IMR-90 (cell line): ENCODE measurements at regions not wholly inside any gene's neighbourhood (a gene's known extent, or its start where the extent isn't known, plus 50 kb on each side); places are given as distances from the start of the nearest gene placed in this dataset.

Experiments used
- ATAC-seq: fragments of 200-7000 bp; cut with Tn5 transposase; 2 replicates; pipeline ENCODE4 v1.9.1; 2020; ENCODE audit warnings: low read depth, mild to moderate bottlenecking, moderate library complexity
- BruUV-seq: library from RNA; stranded (reverse); fragments of 400-500 nt; replicated peaks from 2 replicates; lab custom pipeline; 2021; lab: Mats Ljungman, UMichigan
- CTCF ChIA-PET: fragments of 300-600 bp; formaldehyde crosslinking; extraction: SDS; loops from one replicate; lab custom pipeline; 2021; ENCODE audit warnings: antibody characterized with exemption; lab: Yijun Ruan, JAX
- POLR2A ChIA-PET: fragments of 300-600 bp; sonication (Branson Sonifier 250); formaldehyde crosslinking; loops from one replicate; lab custom pipeline; 2022; ENCODE audit warnings: antibody characterized with exemption; ENCODE audit not compliant: unreplicated experiment; lab: Charles Lee
- DNase-seq: peaks from one replicate; pipeline ENCODE4 v3.0.0; 2013
- H2AFZ ChIP-seq: replicated peaks from 2 replicates; pipeline ENCODE3; 2013; ENCODE audit warnings: low read length, mild to moderate bottlenecking; ENCODE audit not compliant: poor library complexity
- H2AK5ac ChIP-seq: 2 replicates; pipeline ENCODE4 v1.6.1; 2013; ENCODE audit warnings: low read depth, low read length, inconsistent platforms
- H2AK9ac ChIP-seq: replicated peaks from 2 replicates; pipeline ENCODE3; 2013; ENCODE audit warnings: mild to moderate bottlenecking, low read depth, low read length, moderate library complexity; ENCODE audit not compliant: poor library complexity
- H2BK120ac ChIP-seq: 2 replicates; pipeline ENCODE4 v1.6.1; 2013; ENCODE audit warnings: low read depth, low read length, inconsistent platforms
- H2BK15ac ChIP-seq: 3 replicates; pipeline ENCODE4 v1.6.1; 2013; ENCODE audit warnings: low read depth, low read length, inconsistent platforms
- H2BK20ac ChIP-seq: 2 replicates; pipeline ENCODE4 v1.6.1; 2013; ENCODE audit warnings: low read depth, mild to moderate bottlenecking, inconsistent platforms, low read length, moderate library complexity
- H2BK5ac ChIP-seq: 2 replicates; pipeline ENCODE4 v1.6.1; 2013; ENCODE audit warnings: mild to moderate bottlenecking, low read depth, low read length, inconsistent platforms; ENCODE audit not compliant: poor library complexity, severe bottlenecking
- H3K14ac ChIP-seq: replicated peaks from 2 replicates; pipeline ENCODE4 v1.6.1; 2013; ENCODE audit warnings: low read depth, low read length, inconsistent platforms
- H3K18ac ChIP-seq: 2 replicates; pipeline ENCODE4 v1.6.1; 2013; ENCODE audit warnings: low read depth, low read length, control low read depth
- H3K23ac ChIP-seq: 2 replicates; pipeline ENCODE4 v1.6.1; 2013; ENCODE audit warnings: low read depth, low read length, inconsistent platforms
- H3K27ac ChIP-seq: 2 replicates; pipeline ENCODE4 v1.5.1; 2013; ENCODE audit warnings: mild to moderate bottlenecking, control low read depth, low read length; ENCODE audit not compliant: insufficient read depth
- H3K27me3 ChIP-seq: 2 replicates; pipeline ENCODE4 v1.6.1; 2013; ENCODE audit warnings: low read length; ENCODE audit not compliant: control insufficient read depth, insufficient read depth
- H3K36me3 ChIP-seq: 2 replicates; pipeline ENCODE4 v1.6.1; 2013; ENCODE audit warnings: low read length, mixed read lengths; ENCODE audit not compliant: control insufficient read depth, insufficient read depth
- H3K4ac ChIP-seq: 2 replicates; pipeline ENCODE4 v1.6.1; 2013; ENCODE audit warnings: low read depth, low read length, inconsistent platforms
- H3K4me1 ChIP-seq: 2 replicates; pipeline ENCODE4 v1.6.1; 2013; ENCODE audit warnings: low read length, mixed read lengths; ENCODE audit not compliant: control insufficient read depth, insufficient read depth
- H3K4me2 ChIP-seq: 2 replicates; pipeline ENCODE4 v1.6.1; 2013; ENCODE audit warnings: low read depth, mild to moderate bottlenecking, control low read depth, low read length, moderate library complexity
- H3K4me3 ChIP-seq: 2 replicates; pipeline ENCODE4 v1.5.1; 2013; ENCODE audit warnings: low read depth, mild to moderate bottlenecking, control low read depth, low read length, moderate library complexity; ENCODE audit not compliant: insufficient read depth
- H3K56ac ChIP-seq: 2 replicates; pipeline ENCODE4 v1.6.1; 2013; ENCODE audit warnings: low read length, inconsistent platforms; ENCODE audit not compliant: insufficient read depth; ENCODE audit errors: extremely low read depth
- H3K79me1 ChIP-seq, 2 experiments: 2 replicates each; pipeline ENCODE4 v1.6.1; 2013; ENCODE audit warnings: low read length in 2 of 2, inconsistent platforms in 1 of 2, low read depth in 1 of 2
- H3K9ac ChIP-seq: 2 replicates; pipeline ENCODE4 v1.6.1; 2013; ENCODE audit warnings: low read depth, low read length, control low read depth
- H3K9me1 ChIP-seq: 2 replicates; pipeline ENCODE4 v1.6.1; 2013; ENCODE audit warnings: low read length, inconsistent platforms; ENCODE audit not compliant: insufficient read depth
- H3K9me3 ChIP-seq: 2 replicates; pipeline ENCODE4 v1.6.1; 2013; ENCODE audit warnings: low read length; ENCODE audit not compliant: control insufficient read depth, insufficient read depth
- H4K20me1 ChIP-seq: 2 replicates; pipeline ENCODE4 v1.6.1; 2013; ENCODE audit warnings: low read length, inconsistent platforms; ENCODE audit not compliant: insufficient read depth
- H4K5ac ChIP-seq: 2 replicates; pipeline ENCODE4 v1.6.1; 2013; ENCODE audit warnings: mild to moderate bottlenecking, low read depth, low read length, control low read depth
- H4K8ac ChIP-seq, 2 experiments: 2 replicates each; pipeline ENCODE4 v1.6.1; 2013; ENCODE audit warnings: low read depth in 2 of 2, low read length in 2 of 2, control low read depth in 1 of 2, inconsistent platforms in 1 of 2
- H4K91ac ChIP-seq: 2 replicates; pipeline ENCODE4 v1.6.1; 2013; ENCODE audit warnings: low read depth, low read length, inconsistent platforms; ENCODE audit not compliant: insufficient read depth
- BHLHE40 ChIP-seq: fragments of 150-350 bp; IDR thresholded peaks from 2 replicates; pipeline ENCODE4 v1.6.1; 2016; ENCODE audit warnings: mild to moderate bottlenecking, low read depth, low read length
- CEBPB ChIP-seq: IDR thresholded peaks from 2 replicates; pipeline ENCODE4 v1.6.1; 2012; ENCODE audit warnings: low read depth, low read length, improper control_type of control experiment
- CHD1 ChIP-seq: IDR thresholded peaks from 2 replicates; pipeline ENCODE4 v1.6.1; 2012; ENCODE audit warnings: low read depth, low read length, improper control_type of control experiment
- FOS ChIP-seq: fragments of 150-350 bp; IDR thresholded peaks from 2 replicates; pipeline ENCODE4 v1.6.1; 2016; ENCODE audit warnings: low read depth, low read length
- MAFK ChIP-seq: IDR thresholded peaks from 2 replicates; pipeline ENCODE4 v1.6.1; 2012; ENCODE audit warnings: low read depth, low read length, improper control_type of control experiment
- MAZ ChIP-seq: IDR thresholded peaks from 2 replicates; pipeline ENCODE4 v1.6.1; 2012; ENCODE audit warnings: low read depth, mild to moderate bottlenecking, low read length, improper control_type of control experiment, moderate library complexity, borderline replicate concordance
- MXI1 ChIP-seq: IDR thresholded peaks from 2 replicates; pipeline ENCODE4 v1.6.1; 2012; ENCODE audit warnings: low read depth, mild to moderate bottlenecking, low read length, moderate library complexity, borderline replicate concordance
- NFE2L2 ChIP-seq: fragments of 150-350 bp; IDR thresholded peaks from 2 replicates; pipeline ENCODE4 v1.6.1; 2016; ENCODE audit warnings: low read depth, mild to moderate bottlenecking, low read length
- POLR2A ChIP-seq: IDR thresholded peaks from 2 replicates; pipeline ENCODE4 v1.6.1; 2012; ENCODE audit warnings: mild to moderate bottlenecking, low read depth, low read length
- RAD21 ChIP-seq: IDR thresholded peaks from 2 replicates; pipeline ENCODE4 v1.6.1; 2012; ENCODE audit warnings: low read length, improper control_type of control experiment
- RCOR1 ChIP-seq: IDR thresholded peaks from 2 replicates; pipeline ENCODE4 v1.6.1; 2012; ENCODE audit warnings: mild to moderate bottlenecking, low read length, improper control_type of control experiment; ENCODE audit not compliant: insufficient replicate concordance
- RFX5 ChIP-seq: IDR thresholded peaks from 2 replicates; pipeline ENCODE4 v1.8.0; 2012; ENCODE audit warnings: low read depth, mild to moderate bottlenecking, low read length, moderate library complexity
- WGBS, 2 experiments: methylation state at CpG; one replicate each; pipeline versions ENCODE4 v1.1.5 to v1.1.7; 2013; ENCODE audit warnings: missing lambda C conversion rate in 2 of 2; ENCODE audit not compliant: insufficient read length in 1 of 2; ENCODE audit errors: extremely low coverage in 2 of 2; 5-methylcytosine and 5-hydroxymethylcytosine counted together
- dilution Hi-C: fragments of 300-500 bp; cut with HindIII; formaldehyde crosslinking; loops from one replicate; pipeline ENCODE4 v1.14.3; 2018; ENCODE audit warnings: low sequenced_read_pairs; ENCODE audit not compliant: unreplicated experiment
- in situ Hi-C: fragments of 300-500 bp; cut with MboI; formaldehyde crosslinking; loops from 3 replicates; pipeline ENCODE4 v1.14.3; 2019; ENCODE audit warnings: low sequenced_read_pairs, inconsistent platforms, mixed read lengths
- intact Hi-C: fragments of 100-400 bp; cut with micrococcal nuclease; formaldehyde crosslinking; loops from 2 replicates; pipeline ENCODE4 v1.10.0; 2022
- TF ChIP-seq, protein P1 (sequence below): fragments of 150-350 bp; IDR thresholded peaks from 2 replicates; pipeline ENCODE4 v1.6.1; 2016; ENCODE audit warnings: low read depth, mild to moderate bottlenecking, low read length, moderate library complexity, borderline replicate concordance
- TF ChIP-seq, protein P2 (sequence below): conservative IDR thresholded peaks from 2 replicates; pipeline ENCODE4 v1.5.1; 2012; ENCODE audit warnings: mild to moderate bottlenecking, low read depth, low read length, improper control_type of control experiment
- TF ChIP-seq, protein P3 (sequence below): fragments of 150-350 bp; IDR thresholded peaks from 2 replicates; pipeline ENCODE4 v1.6.1; 2017; ENCODE audit warnings: mild to moderate bottlenecking, antibody characterized with exemption, low read length, low read depth

DNA sequence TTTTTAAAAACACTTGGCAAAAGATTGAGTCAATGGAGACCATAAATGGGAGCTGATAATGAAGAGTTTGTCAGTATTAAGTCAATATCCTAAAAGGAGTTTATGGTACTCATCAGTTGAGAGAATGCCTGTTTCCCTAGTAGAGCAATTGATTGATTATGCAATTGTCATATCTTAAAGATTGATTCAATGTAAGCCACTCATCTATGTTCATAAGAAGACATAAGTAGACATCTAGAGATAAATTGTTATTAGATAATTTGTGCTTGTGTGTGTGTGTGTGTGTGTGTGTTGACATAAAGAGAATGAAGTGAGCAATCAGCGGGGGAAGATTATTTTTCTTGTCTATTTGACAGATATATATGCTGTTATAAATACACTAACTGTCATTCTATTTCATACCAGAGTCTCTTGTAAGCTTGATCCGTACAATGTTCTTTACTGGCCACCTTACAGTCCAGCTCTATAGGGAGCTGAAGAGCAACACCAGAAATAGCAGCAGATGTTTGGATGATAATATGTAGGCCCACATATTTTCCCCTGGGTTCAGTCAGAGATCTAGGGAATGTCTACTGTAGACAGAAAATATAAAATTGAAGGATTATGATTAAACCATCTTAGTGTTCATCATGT, 848.6 kb upstream of the EPHA6 start:
- Histone ChIP-seq H3K9me1 (no peaks in the 10 kb centered on the region), H4K20me1 (no peaks in the 10 kb centered on the region), H3K18ac (no peak overlapping the region), H2AK9ac (no peak overlapping the region), H3K4me3 (no peak overlapping the region), H2AFZ (no peak overlapping the region), H3K23ac (no peak overlapping the region), H4K5ac (no peak overlapping the region), H3K9me3 (no peaks in the 10 kb centered on the region), H2BK15ac (no peak overlapping the region), H3K4me2 (no peak overlapping the region), H3K79me1 (no peaks in the 10 kb centered on the region), H3K27me3 (no peaks in the 10 kb centered on the region), H3K14ac (no peak overlapping the region), H3K56ac (no peak overlapping the region), H3K4me1 (no peaks in the 10 kb centered on the region), H2BK120ac (no peak overlapping the region), H2BK20ac (no peak overlapping the region), H3K4ac (no peak overlapping the region), H2AK5ac (no peak overlapping the region), H3K27ac (no peak overlapping the region), H4K91ac (no peak overlapping the region), H4K8ac (no peak overlapping the region), H2BK5ac (no peak overlapping the region), H3K9ac (no peak overlapping the region), H3K36me3 (no peaks in the 10 kb centered on the region)
- dilution Hi-C loops: no loop called here
- BruUV-seq: no TSS peak
- ATAC-seq (no peak), DNase-seq (no peak)
- intact Hi-C loops: no loop called here
- ChIA-PET POLR2A (no interaction called here), CTCF (no interaction called here)
- no CpG with 5 or more reads among the region's 2 CpGs for WGBS, 2 experiments
- in situ Hi-C loops: no loop called here
- TF ChIP-seq, protein P1, sequence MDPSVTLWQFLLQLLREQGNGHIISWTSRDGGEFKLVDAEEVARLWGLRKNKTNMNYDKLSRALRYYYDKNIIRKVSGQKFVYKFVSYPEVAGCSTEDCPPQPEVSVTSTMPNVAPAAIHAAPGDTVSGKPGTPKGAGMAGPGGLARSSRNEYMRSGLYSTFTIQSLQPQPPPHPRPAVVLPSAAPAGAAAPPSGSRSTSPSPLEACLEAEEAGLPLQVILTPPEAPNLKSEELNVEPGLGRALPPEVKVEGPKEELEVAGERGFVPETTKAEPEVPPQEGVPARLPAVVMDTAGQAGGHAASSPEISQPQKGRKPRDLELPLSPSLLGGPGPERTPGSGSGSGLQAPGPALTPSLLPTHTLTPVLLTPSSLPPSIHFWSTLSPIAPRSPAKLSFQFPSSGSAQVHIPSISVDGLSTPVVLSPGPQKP: no peak
- TF ChIP-seq CHD1 (no peak), CEBPB (no peak), MXI1 (no peak), NFE2L2 (no peak), FOS (no peak), BHLHE40 (no peak), RAD21 (no peak), MAFK (no peak), POLR2A (no peak), RFX5 (no peak), RCOR1 (no peak), MAZ (no peak)
- TF ChIP-seq, protein P2, sequence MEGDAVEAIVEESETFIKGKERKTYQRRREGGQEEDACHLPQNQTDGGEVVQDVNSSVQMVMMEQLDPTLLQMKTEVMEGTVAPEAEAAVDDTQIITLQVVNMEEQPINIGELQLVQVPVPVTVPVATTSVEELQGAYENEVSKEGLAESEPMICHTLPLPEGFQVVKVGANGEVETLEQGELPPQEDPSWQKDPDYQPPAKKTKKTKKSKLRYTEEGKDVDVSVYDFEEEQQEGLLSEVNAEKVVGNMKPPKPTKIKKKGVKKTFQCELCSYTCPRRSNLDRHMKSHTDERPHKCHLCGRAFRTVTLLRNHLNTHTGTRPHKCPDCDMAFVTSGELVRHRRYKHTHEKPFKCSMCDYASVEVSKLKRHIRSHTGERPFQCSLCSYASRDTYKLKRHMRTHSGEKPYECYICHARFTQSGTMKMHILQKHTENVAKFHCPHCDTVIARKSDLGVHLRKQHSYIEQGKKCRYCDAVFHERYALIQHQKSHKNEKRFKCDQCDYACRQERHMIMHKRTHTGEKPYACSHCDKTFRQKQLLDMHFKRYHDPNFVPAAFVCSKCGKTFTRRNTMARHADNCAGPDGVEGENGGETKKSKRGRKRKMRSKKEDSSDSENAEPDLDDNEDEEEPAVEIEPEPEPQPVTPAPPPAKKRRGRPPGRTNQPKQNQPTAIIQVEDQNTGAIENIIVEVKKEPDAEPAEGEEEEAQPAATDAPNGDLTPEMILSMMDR: no peak
- TF ChIP-seq, protein P3, sequence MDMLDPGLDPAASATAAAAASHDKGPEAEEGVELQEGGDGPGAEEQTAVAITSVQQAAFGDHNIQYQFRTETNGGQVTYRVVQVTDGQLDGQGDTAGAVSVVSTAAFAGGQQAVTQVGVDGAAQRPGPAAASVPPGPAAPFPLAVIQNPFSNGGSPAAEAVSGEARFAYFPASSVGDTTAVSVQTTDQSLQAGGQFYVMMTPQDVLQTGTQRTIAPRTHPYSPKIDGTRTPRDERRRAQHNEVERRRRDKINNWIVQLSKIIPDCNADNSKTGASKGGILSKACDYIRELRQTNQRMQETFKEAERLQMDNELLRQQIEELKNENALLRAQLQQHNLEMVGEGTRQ: no peak
